Hematopoietic multipotent progenitor cell (in vitro differentiated cells): ENCODE measurements at regions not wholly inside any gene's neighbourhood (a gene's known extent, or its start where the extent isn't known, plus 50 kb on each side); places are given as distances from the start of the nearest gene placed in this dataset.
"Not testable (repeated sequence)": the region's sequence is repeated elsewhere in the genome, so short reads cannot be mapped to it uniquely, and the experiment has no call there.

Experiments
- DNase-seq, 3 donors: peaks; one replicate each; pipeline ENCODE4 v3.0.0-alpha.2; 2011 to 2015; ENCODE audit warnings: low read depth in 2 of 3, low spot score in 2 of 3

DNA sequence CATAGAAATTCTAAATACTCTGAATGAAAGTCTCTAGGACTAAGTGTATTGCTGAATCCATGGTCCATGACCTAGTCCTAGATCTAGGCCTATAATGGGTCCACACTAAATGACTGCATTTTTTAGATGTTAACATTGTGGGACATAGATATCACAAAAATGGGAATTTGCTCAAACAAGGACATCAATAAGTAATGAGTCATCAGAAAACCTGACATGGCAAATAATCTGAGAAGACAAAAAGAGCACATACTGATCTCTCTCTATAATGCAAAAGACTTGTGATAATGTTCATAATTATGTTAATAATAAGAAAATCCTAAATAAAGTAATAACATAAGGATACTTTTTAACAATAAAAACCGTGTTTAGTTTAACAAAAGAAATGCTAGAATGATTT is 1168.4 kb downstream of the FSCB start:
- no peak for DNase-seq

DNA sequence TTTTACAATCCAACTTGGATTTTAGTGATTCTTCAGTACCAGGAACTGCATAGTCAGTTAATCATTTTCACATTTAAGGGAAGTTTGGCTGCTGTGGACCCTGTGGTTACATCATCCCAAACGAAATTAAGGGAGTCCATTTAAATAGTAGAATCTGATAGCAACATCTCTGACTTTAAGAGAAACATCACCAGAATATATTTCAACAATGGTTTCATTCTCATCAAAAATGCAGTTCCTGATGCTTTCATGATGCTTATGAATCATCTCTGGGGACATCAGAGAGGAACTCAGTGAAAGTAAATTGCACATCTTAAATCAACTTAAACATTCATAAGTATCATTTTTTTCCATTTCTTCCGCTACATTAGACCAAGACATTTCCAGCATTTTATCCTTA is 1170.7 kb downstream of the FSCB start:
- DNase-seq, result no peak

DNA sequence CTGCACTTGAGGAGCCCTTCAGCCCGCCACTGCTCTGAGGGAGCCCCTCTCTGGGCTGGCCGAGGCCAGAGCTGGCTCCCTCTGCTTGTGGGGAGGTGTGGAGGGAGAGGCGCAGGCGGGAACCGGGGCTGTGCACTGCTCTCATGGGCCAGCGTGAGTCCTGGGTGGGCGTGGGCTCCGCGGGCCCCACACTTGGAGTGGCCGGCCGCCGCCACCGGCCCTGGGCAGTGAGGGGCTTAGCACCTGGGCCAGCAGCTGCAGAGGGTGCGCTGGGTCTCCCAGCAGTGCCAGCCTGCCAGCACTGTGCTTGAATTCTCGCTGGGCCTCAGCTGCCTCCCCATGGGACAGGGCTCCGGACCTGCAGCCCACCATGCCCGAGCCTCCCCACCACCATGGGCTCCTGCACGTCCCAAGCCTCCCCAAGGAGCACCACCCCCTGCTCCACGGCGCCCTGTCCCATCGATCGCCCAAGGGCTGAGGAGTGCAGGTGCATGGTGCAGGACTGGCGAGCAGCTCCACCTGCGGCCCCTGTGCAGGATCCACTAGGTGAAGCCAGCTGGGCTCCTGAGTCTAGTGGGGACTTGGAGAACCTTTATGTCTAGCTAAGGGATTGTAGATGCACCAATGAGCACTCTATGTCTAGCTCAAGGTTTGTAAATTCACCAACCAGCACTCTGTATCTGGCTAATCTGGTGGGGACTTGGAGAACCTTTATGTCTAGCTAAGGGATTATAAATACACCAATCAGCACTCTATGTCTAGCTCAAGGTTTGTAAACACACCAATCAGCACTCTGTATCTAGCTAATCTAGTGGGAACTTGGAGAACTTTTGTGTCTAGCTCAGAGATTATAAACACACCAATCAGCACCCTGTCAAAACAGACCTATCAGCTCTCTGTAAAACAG is 1180.3 kb downstream of the FSCB start:
- not testable (repeated sequence) for DNase-seq

DNA sequence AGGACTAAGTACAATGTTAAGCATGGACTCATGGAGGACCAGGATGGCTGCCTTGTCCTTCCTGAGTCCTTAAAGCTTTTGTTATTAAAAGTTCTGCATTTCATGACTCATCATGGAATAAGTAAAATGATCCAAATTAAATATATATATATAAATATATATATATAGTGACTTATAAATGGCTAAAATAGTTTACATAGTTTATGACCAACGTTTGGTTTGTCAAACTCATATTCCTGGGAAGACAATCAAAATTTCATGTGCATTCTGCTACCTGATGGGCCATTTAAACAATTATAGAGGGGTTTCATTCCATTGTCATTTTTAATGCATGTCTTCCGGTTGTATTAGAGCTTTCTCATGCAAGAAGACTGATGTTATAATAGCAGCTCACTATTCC is 1190.7 kb downstream of the FSCB start:
- no peak for DNase-seq

DNA sequence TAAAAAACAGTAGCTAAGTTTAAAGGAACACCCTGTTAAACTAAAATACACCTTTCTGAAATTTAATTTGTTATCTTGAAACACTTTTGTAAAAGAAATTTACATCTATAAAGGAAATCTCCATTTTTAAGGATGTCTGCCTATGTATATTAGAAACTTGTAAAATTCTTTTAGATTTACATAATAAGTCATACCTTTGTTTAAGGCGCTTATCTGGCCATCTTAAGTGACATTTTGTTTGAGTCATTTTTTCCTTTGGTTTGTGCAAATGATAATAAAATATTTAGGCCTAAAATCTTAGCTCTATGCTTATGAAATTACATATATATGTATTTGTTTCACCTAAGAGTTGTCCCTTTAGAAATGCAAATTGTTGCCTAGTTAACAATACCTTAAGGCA is 1193.4 kb downstream of the FSCB start:
- DNase-seq, result no peak

DNA sequence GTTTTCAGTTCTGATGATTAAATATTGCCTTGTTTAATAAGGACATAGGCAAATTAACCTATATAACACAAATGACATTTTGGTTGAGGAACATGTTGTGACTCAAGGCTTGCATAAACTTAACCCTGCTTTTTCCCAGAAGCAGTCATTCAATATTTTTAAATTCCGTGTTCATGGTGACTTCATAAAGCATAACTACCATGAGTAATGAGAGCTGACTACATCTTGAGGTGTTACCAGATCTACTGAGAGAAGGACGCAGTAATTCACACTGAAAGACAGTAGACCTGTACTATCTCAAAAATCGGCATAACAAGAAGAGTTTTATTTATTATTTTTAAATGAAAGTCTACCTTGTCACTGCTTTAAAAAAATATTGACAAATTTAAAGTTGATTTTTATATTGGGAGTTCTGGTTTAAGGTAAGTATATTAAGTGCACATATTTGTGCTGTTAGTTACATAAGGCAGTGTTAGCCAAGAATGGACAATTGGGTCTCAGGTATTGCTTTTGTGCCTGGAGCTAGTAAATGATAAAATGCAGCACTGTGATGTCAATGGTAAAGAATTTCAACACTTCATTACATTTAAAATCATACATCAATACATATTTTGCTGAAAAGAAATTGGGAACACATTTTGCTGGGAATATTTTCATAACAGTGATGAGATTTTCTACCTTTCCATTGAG is 1198.5 kb downstream of the FSCB start:
- no peak for DNase-seq

DNA sequence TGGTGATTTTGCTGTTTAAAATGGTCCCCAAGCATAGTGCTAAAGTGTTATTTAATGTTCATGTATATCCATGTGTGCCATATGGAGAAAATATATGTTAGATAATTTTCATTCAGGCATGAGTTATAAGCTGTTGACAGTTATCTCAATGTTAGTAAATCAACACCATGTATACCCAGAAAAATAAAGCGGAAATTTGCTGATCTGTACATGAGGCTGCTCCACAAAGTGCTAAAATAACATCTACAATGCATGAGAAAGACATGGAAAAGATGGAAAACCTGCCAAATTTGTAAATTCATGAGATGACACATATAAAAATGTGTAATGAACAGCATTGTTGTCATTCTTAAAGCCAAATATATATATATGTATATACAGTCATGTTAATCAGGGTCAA is 1199.2 kb downstream of the FSCB start:
- DNase-seq, result no peak

DNA sequence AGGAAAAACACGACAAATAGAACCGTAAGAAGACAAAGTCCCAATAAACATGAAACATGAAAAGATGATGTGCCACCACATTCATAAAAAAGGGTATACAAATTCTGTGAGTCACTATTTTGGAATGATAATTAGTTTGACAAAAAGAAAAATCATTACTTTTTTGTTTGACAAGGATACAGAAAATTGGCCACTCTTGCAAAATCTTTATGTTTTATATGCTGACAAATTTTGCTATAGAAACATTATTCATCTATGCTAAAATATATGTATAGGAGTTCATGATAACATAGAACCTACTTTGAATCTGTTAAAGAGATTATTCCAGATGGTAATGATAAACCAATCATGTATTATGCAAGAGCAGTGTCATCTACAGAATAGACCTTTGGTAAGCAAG is 1201.0 kb downstream of the FSCB start:
- DNase-seq, result no peak

DNA sequence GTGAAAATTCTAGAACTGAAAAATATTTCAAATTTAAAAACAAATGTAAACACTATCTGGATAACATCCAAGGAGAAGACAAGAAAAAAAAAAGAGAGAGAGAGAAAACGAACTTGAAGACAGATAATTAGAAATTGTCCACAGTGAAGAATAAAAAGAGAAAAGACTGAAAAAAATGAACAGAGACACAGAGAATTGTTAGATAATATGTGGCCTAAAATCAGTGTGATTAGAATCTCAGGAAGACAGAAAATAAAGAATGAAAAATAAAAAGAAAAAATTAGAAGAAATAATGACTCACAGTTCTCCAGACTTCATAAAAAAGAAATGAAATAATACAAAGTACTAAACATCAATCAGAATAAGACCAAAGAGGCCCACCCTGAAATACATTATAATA is 1209.3 kb downstream of the FSCB start:
- no peak for DNase-seq

DNA sequence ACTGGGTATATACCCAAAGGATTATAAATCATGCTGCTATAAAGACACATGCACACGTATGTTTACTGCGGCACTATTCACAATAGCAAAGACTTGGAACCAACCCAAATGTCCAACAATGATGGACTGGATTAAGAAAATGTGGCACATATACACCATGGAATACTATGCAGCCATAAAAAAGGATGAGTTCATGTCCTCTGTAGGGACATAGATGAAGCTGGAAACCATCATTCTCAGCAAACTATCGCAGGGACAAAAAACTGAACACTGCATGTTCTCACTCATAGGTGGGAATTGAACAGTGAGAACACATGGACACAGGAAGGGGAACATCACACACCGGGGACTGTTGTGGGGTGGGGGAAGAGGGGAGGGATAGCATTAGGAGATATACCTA is 1211.0 kb downstream of the FSCB start:
- DNase-seq, result not testable (repeated sequence)

DNA sequence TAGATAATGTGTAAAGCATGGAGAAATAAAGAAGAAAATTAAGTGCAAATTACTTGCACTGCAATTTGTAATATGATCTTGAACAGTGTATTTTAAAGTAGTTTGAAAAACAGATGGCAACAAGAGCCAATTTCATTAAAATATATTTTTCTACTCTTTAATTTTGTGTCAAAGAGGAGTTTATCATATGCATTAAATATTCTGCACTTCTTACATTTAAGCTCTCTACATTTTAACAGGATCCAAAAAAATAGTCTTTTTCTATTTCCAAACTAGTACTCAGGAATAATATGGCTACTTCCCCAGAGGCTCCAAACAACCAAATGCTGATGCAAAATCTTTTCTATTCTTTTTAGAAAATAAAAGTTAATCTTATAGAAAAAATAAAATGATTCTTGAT is 1221.5 kb downstream of the FSCB start:
- no peak for DNase-seq

DNA sequence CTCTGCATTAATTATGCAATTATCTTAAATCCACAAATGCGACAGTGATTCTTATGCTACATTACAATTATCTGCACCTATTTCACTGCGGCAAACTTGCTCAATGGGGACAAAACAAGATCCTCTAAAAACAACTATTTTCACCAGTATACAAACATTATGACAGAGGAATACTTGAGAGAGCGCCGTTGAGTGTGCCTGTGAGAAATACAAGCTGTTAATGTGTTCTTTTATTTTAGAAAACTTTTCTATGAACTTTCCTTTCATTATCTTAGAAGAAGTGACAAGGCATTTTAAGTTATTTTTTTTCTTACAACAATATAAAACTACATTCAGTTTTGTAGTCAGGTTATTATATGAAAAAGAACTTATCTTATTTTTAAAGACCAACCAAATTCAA is 1247.0 kb downstream of the FSCB start:
- DNase-seq, result no peak

DNA sequence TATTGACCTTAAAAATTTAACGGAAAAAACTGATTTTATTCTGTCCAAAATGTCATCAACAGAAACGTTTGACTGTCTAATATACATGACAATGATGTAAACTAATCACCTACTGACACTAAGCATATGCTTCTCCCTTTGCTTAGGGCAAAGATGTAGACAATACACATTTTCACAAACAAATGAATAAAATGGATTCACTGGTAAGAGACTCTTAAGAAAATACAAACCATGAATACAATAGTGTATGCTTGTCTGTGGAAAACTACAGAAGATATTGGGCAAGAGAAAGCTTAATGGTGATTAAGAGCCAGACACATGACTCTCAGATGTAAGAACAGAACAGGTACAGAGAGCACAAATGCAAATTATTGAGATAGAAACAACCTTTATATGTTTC is 1248.7 kb downstream of the FSCB start:
- no peak for DNase-seq

DNA sequence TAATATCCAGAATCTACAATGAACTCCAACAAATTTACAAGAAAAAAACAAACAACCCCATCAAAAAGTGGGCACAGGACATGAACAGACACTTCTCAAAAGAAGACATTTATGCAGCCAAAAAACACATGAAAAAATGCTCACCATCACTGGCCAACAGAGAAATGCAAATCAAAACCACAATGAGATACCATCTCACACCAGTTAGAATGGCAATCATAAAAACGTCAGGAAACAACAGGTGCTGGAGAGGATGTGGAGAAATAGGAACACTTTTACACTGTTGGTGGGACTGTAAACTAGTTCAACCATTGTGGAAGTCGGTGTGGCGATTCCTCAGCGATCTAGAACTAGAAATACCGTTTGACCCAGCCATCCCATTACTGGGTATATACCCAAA is 1250.1 kb downstream of the FSCB start:
- not testable (repeated sequence) for DNase-seq

DNA sequence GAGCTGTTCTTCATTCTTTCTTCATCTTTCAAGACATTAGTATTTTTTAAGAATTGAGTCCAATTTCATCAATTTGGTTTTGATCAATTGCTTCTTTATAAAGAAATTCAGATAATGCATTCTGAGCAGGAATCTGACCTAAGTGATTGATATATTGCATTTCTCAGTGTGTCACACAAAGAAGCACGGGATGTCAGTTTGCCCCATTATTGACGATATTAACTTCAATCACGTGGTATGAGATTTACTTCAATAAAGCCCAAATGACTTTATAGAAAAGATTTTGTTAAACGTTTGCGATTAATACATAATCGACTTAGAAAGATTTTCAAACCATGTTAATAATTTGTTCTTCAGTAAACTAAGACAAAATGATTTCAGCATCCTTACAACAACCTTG is 1254.2 kb downstream of the FSCB start:
- DNase-seq, result no peak

DNA sequence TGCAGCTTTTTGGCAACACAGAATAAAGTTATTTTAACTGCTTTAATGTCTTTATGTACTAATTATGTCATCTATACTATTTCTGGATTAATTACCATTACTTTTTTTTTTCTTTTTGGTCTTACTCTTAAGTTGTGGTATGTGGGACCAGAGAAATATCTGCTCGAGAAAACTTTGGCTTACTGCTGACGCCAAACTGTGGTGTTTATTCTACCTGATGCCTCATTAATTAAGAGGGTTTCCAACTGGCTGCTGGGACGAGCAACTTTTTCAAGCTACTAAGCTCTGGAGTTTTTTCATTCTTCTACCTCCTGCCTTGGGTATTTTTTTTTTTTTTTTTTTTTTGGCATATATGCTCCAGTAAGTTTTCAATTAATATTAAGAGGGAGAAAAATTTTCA is 1257.5 kb downstream of the FSCB start:
- no peak for DNase-seq

DNA sequence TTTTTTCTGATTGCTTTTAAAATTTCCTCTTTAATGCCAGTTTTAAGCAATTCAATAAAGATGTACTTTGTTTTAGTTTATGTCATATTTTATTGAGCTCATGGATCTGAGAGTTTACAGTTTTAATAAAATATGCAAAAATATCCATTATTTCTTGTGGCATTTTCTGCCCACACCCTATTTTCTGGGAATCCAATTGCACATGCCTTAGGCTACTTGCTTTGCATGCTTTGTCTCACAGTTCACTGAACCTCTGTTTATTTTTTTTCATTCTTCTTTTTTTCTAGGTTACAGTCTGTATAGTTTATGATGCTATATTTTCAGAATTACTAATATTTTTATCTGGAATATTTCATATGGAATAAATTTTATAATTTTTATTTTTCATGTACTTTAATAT is 1258.0 kb downstream of the FSCB start:
- DNase-seq, result no peak

DNA sequence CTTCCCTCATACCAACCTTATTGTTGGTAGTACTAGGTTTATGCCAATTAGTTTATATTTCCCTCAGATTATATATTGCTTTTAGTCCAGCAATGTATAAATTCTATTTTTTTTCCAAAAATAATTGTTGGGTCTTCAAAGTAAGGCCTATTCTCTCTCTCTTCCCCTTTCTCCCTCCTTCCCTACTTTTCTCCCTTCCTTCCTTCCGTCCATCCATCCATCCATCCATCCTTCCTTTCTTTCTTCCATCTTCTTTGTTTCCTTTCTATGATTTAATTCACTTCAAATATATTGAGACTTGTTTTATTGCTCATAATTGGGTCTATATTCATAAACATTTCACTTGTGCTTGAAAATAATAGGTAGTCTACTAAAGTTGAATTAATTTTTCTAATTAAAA is 1259.2 kb downstream of the FSCB start:
- no peak for DNase-seq

DNA sequence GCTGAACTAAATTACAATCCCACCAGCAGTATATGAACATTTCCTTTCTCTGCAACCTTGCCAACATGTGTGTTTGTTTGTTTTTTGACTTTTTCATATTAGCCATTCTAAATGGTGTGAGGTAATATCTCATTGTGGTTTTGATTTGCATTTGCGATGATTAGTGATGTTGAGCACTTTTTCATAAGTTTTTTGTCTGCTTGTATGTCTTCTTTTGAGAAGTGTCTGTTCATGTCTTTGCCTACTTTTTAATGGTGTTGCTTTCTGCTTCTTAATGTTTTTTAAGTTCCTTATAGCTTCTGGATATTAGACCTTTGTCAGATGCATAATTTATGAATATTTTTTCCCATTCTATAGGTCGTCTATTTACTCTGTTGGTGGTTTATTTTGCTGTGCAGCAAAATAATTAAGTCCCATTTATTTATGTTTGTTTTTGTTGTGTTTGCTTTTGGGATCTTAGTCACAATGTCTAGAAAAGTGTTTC is 1262.9 kb downstream of the FSCB start:
- no peak for DNase-seq

DNA sequence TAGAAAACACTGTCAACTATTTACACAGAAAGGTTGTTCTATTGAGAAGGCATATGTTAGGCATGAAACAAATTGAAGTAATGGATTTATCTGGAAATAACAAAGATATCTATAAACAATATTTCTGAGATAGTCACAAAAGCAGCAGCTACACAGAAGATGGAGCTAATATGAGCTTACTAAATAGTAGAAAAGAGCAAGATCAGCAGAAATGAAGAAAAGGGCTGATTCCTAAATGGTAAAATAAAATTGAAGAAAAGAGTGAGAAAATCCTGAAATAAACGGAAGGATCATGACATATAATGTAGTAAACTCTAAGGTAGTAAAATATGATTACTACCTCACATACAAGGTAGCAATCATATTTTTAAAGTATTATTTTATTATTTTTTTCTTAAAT is 1263.9 kb downstream of the FSCB start:
- no peak for DNase-seq

DNA sequence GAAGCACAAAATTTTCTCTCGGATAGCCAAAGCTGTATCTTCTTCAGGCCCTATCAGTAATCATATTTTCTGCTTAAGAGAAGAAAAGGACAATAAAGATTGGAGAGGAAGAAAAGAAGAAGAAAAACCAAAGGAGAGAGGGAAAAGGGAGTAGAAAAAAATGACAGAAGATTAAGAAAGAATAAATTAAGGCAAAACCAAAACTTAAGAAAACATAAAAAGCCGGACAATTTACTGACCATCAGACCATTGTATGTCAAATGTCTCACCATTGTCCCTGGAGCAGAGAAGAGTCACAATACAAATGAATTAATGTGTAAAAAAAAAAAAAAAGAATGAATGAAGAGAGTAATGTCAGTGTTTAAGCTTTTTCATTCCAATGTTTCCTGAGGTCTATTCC is 1274.8 kb downstream of the FSCB start:
- DNase-seq, result no peak

DNA sequence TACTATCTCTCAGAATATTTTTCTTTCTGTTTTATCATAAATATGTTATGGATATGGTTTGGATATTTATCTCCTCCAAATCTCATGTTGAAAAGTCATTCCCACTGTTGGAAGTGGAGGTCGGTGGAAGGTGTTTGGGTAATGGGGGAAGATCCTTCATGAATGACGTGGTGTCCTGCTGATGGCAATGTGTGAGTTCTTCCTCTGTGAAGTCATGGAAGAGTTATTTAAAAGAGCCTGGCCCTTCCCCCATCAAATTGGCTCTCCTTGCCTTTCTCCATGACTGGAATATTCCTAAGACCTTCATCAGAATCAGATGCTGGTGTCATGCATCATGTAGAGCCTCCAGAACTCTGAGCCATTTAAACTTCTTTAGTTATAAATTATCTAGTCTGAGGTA is 1291.6 kb downstream of the FSCB start:
- no peak for DNase-seq
